NOMO-1 (cell line): ENCODE measurements at regions not wholly inside any gene's neighbourhood (a gene's known extent, or its start where the extent isn't known, plus 50 kb on each side); places are given as distances from the start of the nearest gene placed in this dataset.

Experiments
- DNase-seq, 2 experiments: peaks; one replicate each; lab custom pipeline; 2025; ENCODE audit not compliant: unreplicated experiment in 2 of 2; lab: John Stamatoyannopoulos, UW

DNA sequence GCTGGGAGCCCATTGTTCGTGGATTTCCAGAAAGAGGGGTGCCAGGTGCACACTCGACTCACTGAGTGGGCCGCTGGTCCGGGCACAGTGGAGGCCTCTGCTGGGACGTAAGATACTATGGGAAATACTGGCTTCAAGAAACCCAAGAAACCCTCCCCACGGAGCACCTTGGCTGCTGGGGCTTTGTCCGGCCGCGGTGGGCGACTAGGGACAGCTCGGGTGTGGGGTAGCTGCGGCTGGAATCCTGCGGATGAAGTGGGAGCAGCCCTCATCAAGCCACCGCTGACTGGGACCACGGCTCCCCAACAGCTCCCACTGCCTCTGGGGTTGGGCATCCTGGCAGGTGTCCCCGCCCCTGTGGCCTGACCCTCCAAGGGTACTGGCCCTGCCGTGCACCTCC, 69.5 kb upstream of the GATA5 start:
- no peak for DNase-seq

- DNase-seq, result no peak
These were observed 70.2 kb upstream of the GATA5 start for GRCh38 chr20:62545901-62546525.

GRCh38 chr20:62546606-62547005, 70.8 kb upstream of the GATA5 start:
- no peak for DNase-seq

DNA sequence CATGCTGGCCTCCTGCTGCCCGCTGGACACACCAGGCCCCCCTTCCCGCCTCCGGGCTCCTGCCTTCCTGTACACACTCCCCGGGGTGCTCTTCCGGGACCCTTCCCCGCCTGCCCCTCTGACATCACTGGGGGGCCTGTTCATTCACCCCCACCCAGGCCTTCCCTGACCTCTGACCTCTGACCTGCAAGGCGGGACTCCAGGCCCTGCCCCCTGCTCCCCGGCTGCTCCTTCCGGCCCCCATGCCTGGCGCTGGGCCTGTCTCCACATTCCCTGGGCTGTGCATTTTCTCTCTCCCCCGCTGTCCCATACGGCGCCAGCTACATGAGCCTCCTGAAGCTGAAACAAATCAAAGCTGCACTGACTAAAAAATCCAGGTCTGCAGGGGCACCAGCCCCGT, 71.6 kb upstream of the GATA5 start:
- no peak for DNase-seq

DNA sequence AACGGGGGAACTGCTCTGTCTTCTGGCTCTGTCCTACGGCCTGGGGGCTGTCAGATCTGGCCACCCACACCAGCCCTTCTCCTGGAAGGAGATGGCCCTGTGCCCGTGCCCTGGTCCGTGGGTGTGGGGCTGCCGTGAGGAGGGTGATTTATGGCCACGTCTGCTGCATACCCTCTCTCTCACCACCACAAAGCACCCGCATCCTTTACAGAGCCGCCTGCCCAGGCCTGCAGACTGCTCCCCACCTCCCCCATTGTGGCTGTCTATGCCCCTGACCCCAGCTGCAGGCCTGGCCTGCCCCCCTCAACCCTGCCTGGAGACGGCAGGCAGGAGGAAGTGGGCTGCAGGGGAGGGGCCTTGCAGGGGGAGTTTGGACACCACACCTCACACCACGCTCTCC, 72.7 kb upstream of the GATA5 start:
- no peak for DNase-seq

DNA sequence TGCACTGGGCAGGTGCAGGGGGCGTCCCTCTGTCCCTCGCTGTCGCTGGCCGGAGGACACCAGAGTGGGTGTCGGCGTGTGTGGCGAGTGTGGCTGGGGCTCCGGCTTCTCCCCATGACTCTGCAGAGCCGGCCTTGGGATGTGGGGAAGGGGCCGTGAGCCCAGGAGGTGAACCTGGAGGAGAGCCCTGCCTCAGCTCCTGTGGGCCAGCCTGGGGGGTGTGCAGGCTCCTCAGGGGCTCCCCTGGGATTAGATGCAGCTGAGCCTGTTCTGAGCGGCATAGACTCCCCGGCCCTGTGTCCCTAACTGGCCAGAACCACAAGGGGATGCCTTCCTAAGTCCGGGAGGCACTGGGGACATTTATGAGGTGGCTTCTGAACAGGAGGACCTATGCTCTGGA, 73.2 kb upstream of the GATA5 start:
- DNase-seq, result no peak

GRCh38 chr20:62549499-62550086, 73.8 kb upstream of the GATA5 start:
- no peak for DNase-seq

DNA sequence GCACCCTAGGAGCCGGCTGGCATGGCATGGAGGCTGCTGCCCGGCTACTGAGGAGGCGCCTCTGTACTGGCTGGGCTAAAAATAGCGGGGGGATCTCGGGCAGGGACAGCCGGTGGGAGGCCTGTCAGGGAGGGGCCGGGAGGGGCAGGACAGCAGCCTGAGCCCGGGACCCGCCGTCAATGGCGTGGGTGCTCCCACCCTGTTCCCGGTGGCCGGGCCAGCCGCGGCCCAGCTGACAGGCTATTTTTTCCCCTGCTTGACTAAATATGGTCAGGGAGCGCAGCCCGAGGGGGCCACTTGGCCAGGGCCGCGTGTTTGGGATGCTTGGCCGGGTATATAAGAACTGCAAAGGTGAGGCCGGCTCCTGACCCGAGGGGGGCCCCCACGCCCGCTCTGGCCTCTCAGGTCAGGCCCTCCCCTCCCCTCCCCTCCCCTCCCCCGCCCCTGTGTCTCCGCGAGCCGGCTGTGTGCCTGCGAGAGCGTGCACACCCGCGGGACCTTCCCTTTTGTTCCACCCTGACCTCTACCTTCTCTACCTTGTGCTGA, 74.4 kb upstream of the GATA5 start:
- no peak for DNase-seq

GRCh38 chr20:62551407-62552323, 75.9 kb upstream of the GATA5 start:
- DNase-seq, result no peak

GRCh38 chr20:62552613-62553012, 76.8 kb upstream of the GATA5 start:
- no peak for DNase-seq

- no peak for DNase-seq
These were observed 77.5 kb upstream of the GATA5 start for GRCh38 chr20:62553136-62553837.

- no peak for DNase-seq
These were observed 78.0 kb upstream of the GATA5 start for GRCh38 chr20:62553838-62554161.

DNA sequence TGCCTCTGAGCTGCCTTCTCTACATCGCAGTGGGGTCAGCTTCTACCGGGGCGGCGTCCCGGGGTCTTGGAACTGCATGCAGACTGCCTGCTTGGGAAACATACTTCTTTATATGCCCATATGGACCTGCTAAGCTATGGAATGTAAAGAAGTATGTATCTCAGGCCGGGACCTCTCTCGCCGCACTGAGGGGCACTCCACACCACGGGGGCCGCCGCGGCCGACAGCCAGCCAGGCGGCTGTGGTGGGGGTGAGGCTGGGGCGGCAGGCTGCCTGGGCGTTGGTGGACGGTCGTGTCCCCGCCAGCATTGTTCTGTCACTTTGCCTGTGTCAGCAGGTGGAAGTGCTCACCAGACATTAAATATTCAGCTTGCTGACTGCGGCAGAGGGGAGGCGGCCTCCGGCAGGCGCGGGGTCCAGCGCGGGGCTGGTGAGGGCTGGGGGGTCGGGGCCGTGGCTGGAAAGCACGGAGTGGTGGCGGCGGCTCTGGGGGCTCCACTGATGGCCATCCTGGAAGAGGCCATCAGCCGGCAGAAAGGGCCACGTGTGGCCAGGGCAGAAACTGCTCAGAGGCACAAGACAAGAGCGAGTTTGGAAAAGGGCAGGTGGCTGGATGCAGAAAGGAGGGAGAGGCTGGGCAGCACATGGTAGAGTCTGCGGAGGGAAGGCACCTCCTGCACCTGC, 78.6 kb upstream of the GATA5 start:
- DNase-seq, result no peak

GRCh38 chr20:62554898-62555641, 79.3 kb upstream of the GATA5 start:
- no peak for DNase-seq

DNA sequence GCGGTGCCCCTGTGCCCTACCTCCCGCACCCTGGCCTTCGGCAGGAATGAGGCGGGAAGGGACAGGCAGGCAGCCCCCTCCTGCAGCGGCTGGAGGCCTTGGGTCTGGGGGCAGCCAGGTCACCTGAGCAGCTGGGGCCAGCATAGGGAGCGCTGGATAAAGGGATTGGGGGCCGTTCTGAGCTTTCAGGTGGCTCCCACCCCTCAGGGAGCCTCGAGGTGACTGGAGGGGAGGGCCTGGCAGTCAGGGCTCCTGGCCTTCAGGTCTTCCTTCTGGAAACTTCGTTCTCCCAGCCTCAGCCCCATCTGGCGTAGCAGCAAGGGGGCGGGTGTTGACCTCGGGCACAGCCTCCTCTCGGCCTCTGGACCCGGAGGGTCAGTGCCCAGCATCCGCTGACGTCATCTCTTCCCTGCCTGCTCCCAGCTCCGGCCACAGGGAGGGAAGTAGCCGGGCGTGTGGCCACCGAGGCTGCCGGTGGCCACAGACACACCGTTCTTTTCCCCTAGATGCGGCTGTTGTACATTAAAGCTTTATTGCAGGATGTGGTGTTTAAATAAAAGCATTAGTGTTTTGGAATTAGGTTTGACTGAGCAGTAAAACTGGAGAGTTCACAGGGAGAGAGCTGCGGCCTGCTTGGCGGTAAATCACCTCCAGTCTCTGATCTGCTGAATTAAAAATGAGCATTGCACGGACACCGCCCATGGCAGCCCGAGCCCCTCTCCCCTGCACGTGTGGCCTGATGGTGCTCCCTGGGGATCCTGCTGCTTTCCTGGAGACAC, 80.0 kb upstream of the GATA5 start:
- no peak for DNase-seq

GRCh38 chr20:62557462-62557861, 81.7 kb upstream of the GATA5 start:
- no peak for DNase-seq

DNA sequence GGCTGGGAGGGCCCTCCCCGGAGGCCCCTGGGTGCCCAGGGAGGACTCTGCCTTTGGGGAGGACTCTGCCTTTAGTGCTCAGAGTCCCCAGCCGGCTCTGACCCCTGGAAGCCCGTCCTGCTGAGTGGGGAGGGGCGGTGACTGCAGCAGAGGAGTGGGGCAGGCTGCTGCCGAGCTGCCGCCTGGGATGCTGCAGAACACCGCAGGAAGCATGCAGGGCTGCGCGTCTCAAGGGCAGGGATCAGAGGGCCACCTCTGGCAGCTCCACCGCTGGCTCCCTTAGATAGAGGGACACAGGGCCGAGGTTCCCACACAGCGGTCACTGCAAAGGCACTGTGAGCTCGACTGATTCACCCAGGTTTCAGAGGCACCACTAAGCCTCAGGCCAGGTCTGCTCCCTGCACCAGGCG, 82.2 kb upstream of the GATA5 start:
- no peak for DNase-seq

DNA sequence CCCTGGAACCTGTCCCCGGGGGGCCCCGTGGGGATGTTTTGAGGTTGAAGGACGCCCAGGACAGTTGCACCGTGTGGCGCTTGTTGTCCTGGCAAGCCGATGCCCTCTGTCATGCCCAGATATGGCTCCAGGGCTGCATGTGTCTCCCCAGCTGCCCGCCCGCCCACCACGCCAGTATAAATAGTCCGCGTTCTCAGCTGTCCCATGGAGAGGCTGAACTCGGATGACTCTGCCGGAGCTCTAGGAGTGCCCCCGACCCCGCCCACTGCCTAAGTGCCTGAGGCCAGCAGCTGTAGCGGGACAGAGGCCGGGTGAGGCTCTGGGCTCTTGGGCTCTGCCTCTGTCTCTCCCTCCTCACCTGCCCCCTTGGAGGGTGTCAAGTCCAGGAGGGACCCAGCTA, 83.0 kb upstream of the GATA5 start:
- DNase-seq, result no peak

DNA sequence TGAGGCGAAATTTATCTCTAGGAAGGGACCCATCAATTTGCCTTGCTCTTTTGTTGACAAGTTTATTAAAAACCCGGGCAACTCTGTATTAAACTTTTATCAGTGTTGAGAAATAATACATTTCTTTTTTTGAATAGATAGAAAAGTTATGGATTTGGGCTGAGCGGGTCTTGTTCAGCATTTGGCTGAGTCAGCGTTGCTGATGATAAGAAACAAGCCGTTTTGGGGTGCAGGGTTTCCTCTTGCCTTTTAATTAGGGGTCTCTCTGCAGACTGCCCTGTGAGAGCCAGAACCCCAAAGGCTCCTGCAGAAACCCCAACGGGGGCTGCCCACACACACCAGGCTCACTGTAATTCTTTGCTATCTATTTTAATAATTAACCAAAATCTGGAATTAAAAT, 82.1 kb upstream of the SLCO4A1 start:
- no peak for DNase-seq
